Stomach (tissue), 8 donors: ENCODE measurements at regions not wholly inside any gene's neighbourhood (a gene's known extent, or its start where the extent isn't known, plus 50 kb on each side); places are given as distances from the start of the nearest gene placed in this dataset.

Experiments
- DNase-seq, 2 donors: peaks; one replicate each; pipeline versions ENCODE4 v3.0.0 to v3.0.0-alpha.2; 2013 to 2019
- H3K27ac ChIP-seq, 5 donors: fragments of 200-600 bp in 4 of 5; sonication (generic) in 4 of 5; one replicate each; pipeline ENCODE4 v1.5.1; 2013 to 2019; ENCODE audit warnings: mild to moderate bottlenecking in 1 of 5, moderate library complexity in 1 of 5
- H3K27me3 ChIP-seq, 3 donors: fragments of 200-600 bp; sonication (generic); one replicate each; pipeline ENCODE4 v1.5.1; 2017 to 2019; ENCODE audit warnings: mixed run types in 1 of 3
- H3K36me3 ChIP-seq, 4 donors: fragments of 200-600 bp; sonication (generic); 1 replicate in 3 of 4; 2 replicates in 1 of 4; pipeline ENCODE4 v1.5.1; 2016 to 2019
- H3K4me1 ChIP-seq, 4 donors: fragments of 200-600 bp; sonication (generic); one replicate each; pipeline ENCODE4 v1.5.1; 2016 to 2019
- H3K4me3 ChIP-seq, 4 donors: fragments of 200-600 bp; sonication (generic) in 3 of 4; one replicate each; pipeline ENCODE4 v1.5.1; 2016 to 2019; ENCODE audit warnings: mild to moderate bottlenecking in 1 of 4
- H3K9me3 ChIP-seq, 4 donors: fragments of 200-600 bp; sonication (generic); one replicate each; pipeline ENCODE4 v1.5.1; 2016 to 2019
- EP300 ChIP-seq: sonication (generic); formaldehyde crosslinking; IDR thresholded peaks from one replicate; pipeline ENCODE4 v1.6.1; 2017; ENCODE audit warnings: antibody characterized with exemption
- POLR2A ChIP-seq, 4 donors: fragments of 450-650 bp; IDR thresholded peaks; one replicate each; pipeline ENCODE4 v1.6.1; 2016; ENCODE audit warnings: antibody characterized with exemption in 4 of 4, control low read depth in 2 of 4, mild to moderate bottlenecking in 1 of 4, moderate library complexity in 1 of 4
- POLR2AphosphoS5 ChIP-seq, 3 donors: sonication (generic); formaldehyde crosslinking; IDR thresholded peaks; one replicate each; pipeline ENCODE4 v1.6.1; 2016; ENCODE audit warnings: antibody characterized with exemption in 3 of 3
- WGBS, 5 donors: extraction: QIAGEN DNeasy Blood & Tissue Kit in 3 of 5; methylation state at CpG; one replicate each; pipeline versions ENCODE4 v1.1.5 to v1.1.7; 2013 to 2018; 5-methylcytosine and 5-hydroxymethylcytosine counted together
- intact Hi-C: fragments of 100-400 bp; cut with DNase I; formaldehyde crosslinking; loops from one replicate; pipeline ENCODE4 v1.15.1; 2023; ENCODE audit warnings: low total_unique reads
- TF ChIP-seq, protein P1 (sequence below), 7 experiments: fragments of 450-650 bp in 4 of 7; fragments of 200-600 bp in 3 of 7; sonication (generic) in 3 of 7; IDR thresholded peaks; one replicate each; pipeline ENCODE4 v1.5.1; 2016 to 2019; ENCODE audit warnings: antibody characterized with exemption in 7 of 7, control low read depth in 2 of 7, mild to moderate bottlenecking in 1 of 7
- donor health status: healthy with polysubstance abuse.
- donor health status: Bipolar disorder and iron deficiency.
- donor health status: healthy.

DNA sequence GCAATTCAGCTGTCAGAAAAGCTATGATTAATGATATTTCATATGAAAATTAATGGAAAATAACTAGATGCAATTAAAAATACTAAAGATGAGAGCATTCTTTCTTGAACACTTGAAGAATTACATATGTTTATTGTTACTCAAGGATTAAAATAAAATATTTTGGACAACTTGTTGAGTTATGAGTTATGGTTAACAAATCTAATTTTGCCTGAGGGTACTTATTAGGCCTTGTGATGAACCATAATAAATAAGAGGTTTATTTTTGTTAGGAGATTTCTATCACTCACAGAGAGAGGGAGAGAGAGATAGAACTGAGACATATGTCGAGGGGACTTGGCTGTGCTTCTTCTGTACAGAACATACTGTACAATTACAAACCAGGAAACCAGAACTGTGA, 183.7 kb downstream of the ISL1 start:
- TF ChIP-seq POLR2AphosphoS5 (IDR thresholded peaks at IDR 0.05) (no peak), EP300 (no peak), POLR2A (IDR thresholded peaks at IDR 0.05) (no peak)
- TF ChIP-seq, protein P1, sequence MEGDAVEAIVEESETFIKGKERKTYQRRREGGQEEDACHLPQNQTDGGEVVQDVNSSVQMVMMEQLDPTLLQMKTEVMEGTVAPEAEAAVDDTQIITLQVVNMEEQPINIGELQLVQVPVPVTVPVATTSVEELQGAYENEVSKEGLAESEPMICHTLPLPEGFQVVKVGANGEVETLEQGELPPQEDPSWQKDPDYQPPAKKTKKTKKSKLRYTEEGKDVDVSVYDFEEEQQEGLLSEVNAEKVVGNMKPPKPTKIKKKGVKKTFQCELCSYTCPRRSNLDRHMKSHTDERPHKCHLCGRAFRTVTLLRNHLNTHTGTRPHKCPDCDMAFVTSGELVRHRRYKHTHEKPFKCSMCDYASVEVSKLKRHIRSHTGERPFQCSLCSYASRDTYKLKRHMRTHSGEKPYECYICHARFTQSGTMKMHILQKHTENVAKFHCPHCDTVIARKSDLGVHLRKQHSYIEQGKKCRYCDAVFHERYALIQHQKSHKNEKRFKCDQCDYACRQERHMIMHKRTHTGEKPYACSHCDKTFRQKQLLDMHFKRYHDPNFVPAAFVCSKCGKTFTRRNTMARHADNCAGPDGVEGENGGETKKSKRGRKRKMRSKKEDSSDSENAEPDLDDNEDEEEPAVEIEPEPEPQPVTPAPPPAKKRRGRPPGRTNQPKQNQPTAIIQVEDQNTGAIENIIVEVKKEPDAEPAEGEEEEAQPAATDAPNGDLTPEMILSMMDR (IDR thresholded peaks at IDR 0.05) = no peak
- no peaks in the 10 kb centered on the region for H3K36me3 ChIP-seq
- H3K4me3 ChIP-seq = no peak overlapping the region
- H3K27ac ChIP-seq = no peak overlapping the region
- no peaks in the 10 kb centered on the region for H3K4me1 ChIP-seq
- intact Hi-C loops = no loop called here
- no peak for DNase-seq
- no peaks in the 10 kb centered on the region for H3K9me3 ChIP-seq
- WGBS, 5 donors = 71 to 94% (median 75%) methylated on average over 1 of the region's 1 CpG
- no peaks in the 10 kb centered on the region for H3K27me3 ChIP-seq

DNA sequence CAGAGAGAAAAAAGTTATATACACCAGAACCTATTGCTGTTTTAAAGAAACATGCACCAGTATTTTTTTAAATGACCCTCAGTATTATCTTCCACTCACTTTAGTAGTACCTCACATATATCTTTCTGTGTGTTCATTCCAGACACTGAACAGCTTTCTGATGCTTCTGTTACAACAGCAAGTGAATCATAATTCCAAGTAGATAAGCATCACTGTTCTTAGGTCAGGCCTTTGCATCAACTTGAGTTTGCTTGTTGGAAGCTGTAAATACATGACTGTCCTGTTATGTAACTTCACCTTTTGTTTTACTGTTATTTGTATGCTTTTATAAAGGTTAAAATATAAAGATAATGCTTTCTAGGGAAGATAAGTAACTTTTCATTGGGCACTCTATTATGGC, 184.4 kb downstream of the ISL1 start:
- Histone ChIP-seq H3K9me3 (no peaks in the 10 kb centered on the region), H3K27me3 (no peaks in the 10 kb centered on the region), H3K4me1 (no peaks in the 10 kb centered on the region), H3K36me3 (no peaks in the 10 kb centered on the region), H3K27ac (no peak overlapping the region), H3K4me3 (no peak overlapping the region)
- intact Hi-C loops = no loop called here
- TF ChIP-seq POLR2A (IDR thresholded peaks at IDR 0.05) = no peak
- TF ChIP-seq EP300 = no peak
- TF ChIP-seq, protein P1 (IDR thresholded peaks at IDR 0.05) = no peak
- no peak for TF ChIP-seq POLR2AphosphoS5 (IDR thresholded peaks at IDR 0.05)
- DNase-seq = no peak

DNA sequence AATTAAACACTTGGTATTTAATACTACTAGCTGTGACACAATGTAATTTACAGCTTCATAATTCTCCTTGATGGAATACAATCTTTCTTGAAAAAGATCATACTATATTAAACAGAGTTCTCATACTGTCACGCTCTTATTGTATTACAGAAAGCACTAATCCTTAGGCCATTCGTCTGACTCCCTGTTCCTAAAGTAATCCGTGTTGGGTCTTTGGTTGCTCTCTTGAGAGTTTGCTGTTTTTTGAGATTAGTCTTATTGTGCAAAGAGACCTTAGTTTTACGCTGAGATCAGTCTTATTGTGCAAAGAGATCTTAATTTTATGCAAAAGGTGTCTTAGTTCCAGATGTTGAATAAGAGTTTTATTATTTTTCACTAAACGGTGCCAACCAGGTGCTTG, 190.6 kb downstream of the ISL1 start:
- intact Hi-C loops = no loop called here
- no peak for TF ChIP-seq EP300
- TF ChIP-seq, protein P1 (IDR thresholded peaks at IDR 0.05) = no peak
- TF ChIP-seq POLR2A (IDR thresholded peaks at IDR 0.05) = no peak
- no peak for TF ChIP-seq POLR2AphosphoS5 (IDR thresholded peaks at IDR 0.05)
- H3K27me3 ChIP-seq = no peaks in the 10 kb centered on the region
- H3K4me3 ChIP-seq = no peak overlapping the region
- peaks cover 0 to 5% (median 0%) of the 10 kb centered on the region in 4 donors for H3K9me3 ChIP-seq
- H3K36me3 ChIP-seq = no peaks in the 10 kb centered on the region
- H3K27ac ChIP-seq = no peak overlapping the region
- DNase-seq = no peak
- WGBS, 5 donors = 59 to 66% (median 62%) methylated on average over 5 of the region's 5 CpGs
- H3K4me1 ChIP-seq = no peaks in the 10 kb centered on the region

DNA sequence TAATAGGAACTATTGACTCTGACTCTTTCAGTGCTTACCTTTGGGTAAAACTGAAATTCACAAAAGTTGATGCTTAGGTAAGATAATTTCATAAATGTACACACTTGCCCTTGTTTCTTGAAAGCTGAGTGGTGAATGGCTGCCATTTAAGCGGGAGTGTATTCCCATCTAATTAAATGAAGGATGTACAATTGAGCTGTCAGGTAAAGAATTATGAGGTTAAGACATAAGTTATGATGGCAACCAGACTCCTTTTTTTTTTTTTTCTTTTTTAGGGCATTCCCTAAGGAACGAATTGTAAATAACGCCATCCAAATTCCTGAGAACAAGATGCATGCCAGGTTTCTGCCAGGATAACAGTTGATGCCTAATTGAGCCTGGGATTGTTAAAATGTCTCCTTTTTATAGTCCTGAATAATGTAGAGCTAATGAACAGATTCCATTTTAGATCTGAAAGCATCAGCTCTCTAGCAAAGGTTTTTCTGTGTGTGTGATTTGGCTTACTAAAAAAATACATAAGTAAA, 199.7 kb downstream of the ISL1 start:
- Histone ChIP-seq H3K27ac (no peak overlapping the region), H3K9me3 (peaks cover 0 to under 1% (median 0%) of the 10 kb centered on the region in 4 donors), H3K4me1 (no peaks in the 10 kb centered on the region), H3K36me3 (no peaks in the 10 kb centered on the region), H3K4me3 (no peak overlapping the region), H3K27me3 (no peaks in the 10 kb centered on the region)
- intact Hi-C loops = no loop called here
- WGBS, 5 donors = 78 to 91% (median 83%) methylated on average over 3 of the region's 3 CpGs
- TF ChIP-seq EP300 = no peak
- TF ChIP-seq POLR2AphosphoS5 (IDR thresholded peaks at IDR 0.05) = no peak
- TF ChIP-seq POLR2A (IDR thresholded peaks at IDR 0.05) = no peak
- TF ChIP-seq, protein P1 (IDR thresholded peaks at IDR 0.05) = no peak
- no peak for DNase-seq
